GM12878 (cell line): ENCODE measurements at regions not wholly inside any gene's neighbourhood (a gene's known extent, or its start where the extent isn't known, plus 50 kb on each side); places are given as distances from the start of the nearest gene placed in this dataset.

Experiments used
- ATAC-seq: fragments of 200-7000 bp; cut with Tn5 transposase; 3 replicates; pipeline ENCODE4 v1.9.1; 2020; ENCODE audit warnings: mild to moderate bottlenecking, moderate library complexity
- BruUV-seq: library from RNA; stranded (reverse); fragments of 400-500 nt; replicated peaks from 2 replicates; lab custom pipeline; 2021; lab: Mats Ljungman, UMichigan
- CTCF ChIA-PET: fragments of 300-600 bp; sonication (Branson Sonifier 250); formaldehyde crosslinking; extraction: SDS; loops from one replicate; lab custom pipeline; 2021; ENCODE audit warnings: inconsistent platforms; lab: Yijun Ruan, JAX
- POLR2A ChIA-PET: fragments of 350-600 bp; formaldehyde crosslinking; extraction: SDS; loops from one replicate; lab custom pipeline; 2021; ENCODE audit warnings: inconsistent platforms; lab: Charles Lee
- RAD21 ChIA-PET: fragments of 300-600 bp; sonication (Branson Sonifier 250); formaldehyde crosslinking; loops from one replicate; lab custom pipeline; 2023; ENCODE audit warnings: antibody characterized with exemption; ENCODE audit not compliant: unreplicated experiment; lab: Charles Lee
- SMC1A ChIA-PET: fragments of 300-600 bp; sonication (Branson Sonifier 250); formaldehyde crosslinking; loops from one replicate; lab custom pipeline; 2023; ENCODE audit not compliant: unreplicated experiment, uncharacterized antibody; lab: Charles Lee
- DNase-seq: peaks from one replicate; pipeline ENCODE4 v3.0.0-alpha.2; 2011; ENCODE audit warnings: low read depth, low spot score
- FAIRE-seq: peaks from 3 replicates; lab custom pipeline; 2011; peaks lifted over from hg19 to GRCh38; lab: Jason Lieb, UNC
- H2AFZ ChIP-seq: 2 replicates; pipeline ENCODE4 v1.6.0; 2011; ENCODE audit warnings: low read depth, low read length, control low read depth; ENCODE audit not compliant: control insufficient read depth
- H3K27ac ChIP-seq: 2 replicates; pipeline ENCODE4 v1.5.1; 2011; ENCODE audit warnings: control low read depth; ENCODE audit not compliant: control insufficient read depth, insufficient read depth
- H3K27me3 ChIP-seq, 2 experiments: replicated peaks in 1 of 2; 2 replicates each; pipeline versions ENCODE4 v1.6.0 to v1.6.1; 2011; ENCODE audit warnings: low read length in 1 of 2; ENCODE audit not compliant: control insufficient read depth in 2 of 2, insufficient read depth in 2 of 2
- H3K36me3 ChIP-seq, 2 experiments: 2 replicates each; pipeline ENCODE4 v1.5.1; 2011; ENCODE audit warnings: low read length in 1 of 2; ENCODE audit not compliant: control insufficient read depth in 2 of 2, insufficient read depth in 2 of 2
- H3K4me1 ChIP-seq: 2 replicates; pipeline ENCODE4 v1.6.1; 2011; ENCODE audit warnings: mild to moderate bottlenecking, low read length, moderate library complexity, mixed read lengths; ENCODE audit not compliant: control insufficient read depth, insufficient read depth
- H3K4me2 ChIP-seq: 2 replicates; pipeline ENCODE4 v1.6.0; 2011; ENCODE audit warnings: control low read depth; ENCODE audit not compliant: control insufficient read depth, insufficient read depth
- H3K4me3 ChIP-seq: fragments of 200-600 bp; sonication (generic); 2 replicates; pipeline ENCODE4 v1.5.1; 2016
- H3K79me2 ChIP-seq: 2 replicates; pipeline ENCODE4 v1.6.0; 2011; ENCODE audit warnings: low read length; ENCODE audit not compliant: control insufficient read depth, insufficient read depth
- H3K9ac ChIP-seq: 2 replicates; pipeline ENCODE4 v1.8.0; 2011; ENCODE audit warnings: low read length, control low read depth, mixed read lengths; ENCODE audit not compliant: control insufficient read depth, insufficient read depth
- H3K9me3 ChIP-seq: replicated peaks from 3 replicates; pipeline ENCODE4 v1.5.1; 2011; ENCODE audit warnings: mild to moderate bottlenecking, low read length; ENCODE audit not compliant: control insufficient read depth, insufficient read depth
- H4K20me1 ChIP-seq: 2 replicates; pipeline ENCODE4 v1.6.0; 2011; ENCODE audit not compliant: control insufficient read depth, insufficient read depth
- BCL11A ChIP-seq: IDR thresholded peaks from 2 replicates; pipeline ENCODE4 v1.6.1; 2011; ENCODE audit warnings: low read depth, low read length
- FOS ChIP-seq: IDR thresholded peaks from 3 replicates; pipeline ENCODE4 v1.6.1; 2011; ENCODE audit warnings: borderline replicate concordance; ENCODE audit not compliant: insufficient read length; ENCODE audit errors: extremely low read depth
- JUNB ChIP-seq: IDR thresholded peaks from 2 replicates; pipeline ENCODE4 v1.6.1; 2016; ENCODE audit warnings: antibody characterized with exemption, mild to moderate bottlenecking
- JUND ChIP-seq: IDR thresholded peaks from 2 replicates; pipeline ENCODE4 v1.6.1; 2012; ENCODE audit warnings: low read depth, mild to moderate bottlenecking, low read length, improper control_type of control experiment, moderate library complexity
- MYB ChIP-seq: fragments of 150-350 bp; IDR thresholded peaks from 2 replicates; pipeline ENCODE4 v1.6.1; 2014; ENCODE audit warnings: mild to moderate bottlenecking, low read depth, low read length, borderline replicate concordance
- NFIC ChIP-seq: IDR thresholded peaks from 2 replicates; pipeline ENCODE4 v1.6.1; 2012; ENCODE audit warnings: low read depth, mild to moderate bottlenecking, inconsistent platforms, low read length, moderate library complexity
- NR2C2 ChIP-seq: IDR thresholded peaks from 2 replicates; pipeline ENCODE4 v1.6.1; 2011; ENCODE audit warnings: borderline replicate concordance, low read depth; ENCODE audit not compliant: control insufficient read depth, insufficient read length
- PBX3 ChIP-seq: IDR thresholded peaks from 2 replicates; pipeline ENCODE4 v1.6.1; 2011; ENCODE audit warnings: mild to moderate bottlenecking, low read depth, low read length, moderate library complexity; ENCODE audit not compliant: insufficient replicate concordance
- RELA ChIP-seq: fragments of 450-650 bp; IDR thresholded peaks from 2 replicates; pipeline ENCODE4 v1.8.0; 2014; ENCODE audit warnings: borderline replicate concordance; ENCODE audit not compliant: partially characterized antibody
- RUNX3 ChIP-seq: IDR thresholded peaks from 2 replicates; pipeline ENCODE4 v1.6.1; 2012; ENCODE audit warnings: low read length, inconsistent platforms
- SRF ChIP-seq, 2 experiments: IDR thresholded peaks; 2 replicates each; pipeline ENCODE4 v1.6.1; 2011; ENCODE audit warnings: low read depth in 2 of 2, low read length in 2 of 2, mild to moderate bottlenecking in 1 of 2, moderate library complexity in 1 of 2
- TCF3 ChIP-seq: IDR thresholded peaks from 2 replicates; pipeline ENCODE4 v1.6.1; 2012; ENCODE audit warnings: low read depth, mild to moderate bottlenecking, low read length, borderline replicate concordance; ENCODE audit not compliant: insufficient read depth
- ZNF24 ChIP-seq: fragments of 450-650 bp; IDR thresholded peaks from 2 replicates; pipeline ENCODE4 v1.6.1; 2017; ENCODE audit warnings: antibody characterized with exemption, mild to moderate bottlenecking
- WGBS: methylation state at CpG from one replicate; pipeline ENCODE4 v1.1.6; 2016; ENCODE audit warnings: low lambda C conversion rate; ENCODE audit not compliant: insufficient replicate concordance, insufficient coverage; ENCODE audit errors: missing lambda C conversion rate; 5-methylcytosine and 5-hydroxymethylcytosine counted together
- in situ Hi-C: fragments of 300-500 bp; cut with MboI; formaldehyde crosslinking; loops from 9 replicates; pipeline ENCODE4 v1.14.3; 2018; ENCODE audit warnings: mixed read lengths
- intact Hi-C: fragments of 100-400 bp; cut with micrococcal nuclease; formaldehyde crosslinking; loops from one replicate; pipeline ENCODE4 v1.14.2; 2022; ENCODE audit not compliant: unreplicated experiment
- TF ChIP-seq, protein P1 (sequence below): fragments of 450-650 bp; formaldehyde crosslinking; IDR thresholded peaks from 2 replicates; pipeline ENCODE4 v1.5.0; 2022; ENCODE audit warnings: mild to moderate bottlenecking, missing genetic modification characterization
- TF ChIP-seq, protein P2 (sequence below): IDR thresholded peaks from 2 replicates; pipeline ENCODE4 v1.6.1; 2012; ENCODE audit warnings: improper control_type of control experiment, low read depth, low read length; ENCODE audit not compliant: insufficient replicate concordance

GRCh38 chr21:27108701-27109100, 141.8 kb upstream of the ADAMTS5 start (continued):
- TF ChIP-seq SRF (IDR thresholded peaks at IDR 0.05; ENCODE audit: low read depth in 2 of 2, low read length in 2 of 2) (no peak), ZNF24 (no peak), PBX3 (no peak), NFIC (no peak), RUNX3 (no peak), FOS (no peak), NR2C2 (no peak)
- TF ChIP-seq, protein P1, sequence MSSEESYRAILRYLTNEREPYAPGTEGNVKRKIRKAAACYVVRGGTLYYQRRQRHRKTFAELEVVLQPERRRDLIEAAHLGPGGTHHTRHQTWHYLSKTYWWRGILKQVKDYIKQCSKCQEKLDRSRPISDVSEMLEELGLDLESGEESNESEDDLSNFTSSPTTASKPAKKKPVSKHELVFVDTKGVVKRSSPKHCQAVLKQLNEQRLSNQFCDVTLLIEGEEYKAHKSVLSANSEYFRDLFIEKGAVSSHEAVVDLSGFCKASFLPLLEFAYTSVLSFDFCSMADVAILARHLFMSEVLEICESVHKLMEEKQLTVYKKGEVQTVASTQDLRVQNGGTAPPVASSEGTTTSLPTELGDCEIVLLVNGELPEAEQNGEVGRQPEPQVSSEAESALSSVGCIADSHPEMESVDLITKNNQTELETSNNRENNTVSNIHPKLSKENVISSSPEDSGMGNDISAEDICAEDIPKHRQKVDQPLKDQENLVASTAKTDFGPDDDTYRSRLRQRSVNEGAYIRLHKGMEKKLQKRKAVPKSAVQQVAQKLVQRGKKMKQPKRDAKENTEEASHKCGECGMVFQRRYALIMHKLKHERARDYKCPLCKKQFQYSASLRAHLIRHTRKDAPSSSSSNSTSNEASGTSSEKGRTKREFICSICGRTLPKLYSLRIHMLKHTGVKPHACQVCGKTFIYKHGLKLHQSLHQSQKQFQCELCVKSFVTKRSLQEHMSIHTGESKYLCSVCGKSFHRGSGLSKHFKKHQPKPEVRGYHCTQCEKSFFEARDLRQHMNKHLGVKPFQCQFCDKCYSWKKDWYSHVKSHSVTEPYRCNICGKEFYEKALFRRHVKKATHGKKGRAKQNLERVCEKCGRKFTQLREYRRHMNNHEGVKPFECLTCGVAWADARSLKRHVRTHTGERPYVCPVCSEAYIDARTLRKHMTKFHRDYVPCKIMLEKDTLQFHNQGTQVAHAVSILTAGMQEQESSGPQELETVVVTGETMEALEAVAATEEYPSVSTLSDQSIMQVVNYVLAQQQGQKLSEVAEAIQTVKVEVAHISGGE (CRISPR knock-in tag) = no peak

DNA sequence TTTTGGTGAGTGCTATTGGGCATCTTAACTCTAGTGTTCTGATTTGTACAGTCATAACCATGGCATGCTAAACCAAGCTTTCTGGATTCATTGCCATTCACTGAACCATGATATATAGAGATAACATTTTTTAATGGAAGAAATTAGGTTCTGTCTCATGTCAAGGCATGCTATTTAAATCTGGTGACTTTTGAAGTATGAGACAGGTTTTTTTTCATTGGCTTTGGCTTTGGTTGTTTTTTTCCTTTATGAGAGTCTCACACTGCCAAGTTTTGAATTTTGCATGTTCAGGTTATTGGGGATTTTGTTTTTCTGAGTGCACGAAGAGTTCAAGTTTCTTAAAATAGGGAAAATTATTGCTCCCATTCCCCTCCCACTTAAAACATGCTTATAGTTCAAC, 141.3 kb upstream of the ADAMTS5 start:
- Histone ChIP-seq H3K9me3 (no peaks in the 10 kb centered on the region), H2AFZ (no peak overlapping the region), H3K9ac (no peak overlapping the region), H3K79me2 (no peaks in the 10 kb centered on the region), H3K27ac (no peak overlapping the region), H3K4me3 (no peak overlapping the region), H3K4me1 (no peaks in the 10 kb centered on the region), H3K27me3 (no peaks in the 10 kb centered on the region), H4K20me1 (no peaks in the 10 kb centered on the region), H3K4me2 (no peak overlapping the region), H3K36me3 (no peaks in the 10 kb centered on the region)
- intact Hi-C loops = no loop called here
- DNase-seq (no peak), ATAC-seq (no peak), FAIRE-seq (no peak)
- POLR2A ChIA-PET = no interaction called here
- BruUV-seq = no TSS peak
- 0% methylated on average over 1 of the region's 1 CpG for WGBS
- RAD21 ChIA-PET = no interaction called here
- in situ Hi-C loops = no loop called here
- SMC1A ChIA-PET = no interaction called here
- CTCF ChIA-PET = no interaction called here
- no peak for TF ChIP-seq BCL11A
- TF ChIP-seq, protein P2, sequence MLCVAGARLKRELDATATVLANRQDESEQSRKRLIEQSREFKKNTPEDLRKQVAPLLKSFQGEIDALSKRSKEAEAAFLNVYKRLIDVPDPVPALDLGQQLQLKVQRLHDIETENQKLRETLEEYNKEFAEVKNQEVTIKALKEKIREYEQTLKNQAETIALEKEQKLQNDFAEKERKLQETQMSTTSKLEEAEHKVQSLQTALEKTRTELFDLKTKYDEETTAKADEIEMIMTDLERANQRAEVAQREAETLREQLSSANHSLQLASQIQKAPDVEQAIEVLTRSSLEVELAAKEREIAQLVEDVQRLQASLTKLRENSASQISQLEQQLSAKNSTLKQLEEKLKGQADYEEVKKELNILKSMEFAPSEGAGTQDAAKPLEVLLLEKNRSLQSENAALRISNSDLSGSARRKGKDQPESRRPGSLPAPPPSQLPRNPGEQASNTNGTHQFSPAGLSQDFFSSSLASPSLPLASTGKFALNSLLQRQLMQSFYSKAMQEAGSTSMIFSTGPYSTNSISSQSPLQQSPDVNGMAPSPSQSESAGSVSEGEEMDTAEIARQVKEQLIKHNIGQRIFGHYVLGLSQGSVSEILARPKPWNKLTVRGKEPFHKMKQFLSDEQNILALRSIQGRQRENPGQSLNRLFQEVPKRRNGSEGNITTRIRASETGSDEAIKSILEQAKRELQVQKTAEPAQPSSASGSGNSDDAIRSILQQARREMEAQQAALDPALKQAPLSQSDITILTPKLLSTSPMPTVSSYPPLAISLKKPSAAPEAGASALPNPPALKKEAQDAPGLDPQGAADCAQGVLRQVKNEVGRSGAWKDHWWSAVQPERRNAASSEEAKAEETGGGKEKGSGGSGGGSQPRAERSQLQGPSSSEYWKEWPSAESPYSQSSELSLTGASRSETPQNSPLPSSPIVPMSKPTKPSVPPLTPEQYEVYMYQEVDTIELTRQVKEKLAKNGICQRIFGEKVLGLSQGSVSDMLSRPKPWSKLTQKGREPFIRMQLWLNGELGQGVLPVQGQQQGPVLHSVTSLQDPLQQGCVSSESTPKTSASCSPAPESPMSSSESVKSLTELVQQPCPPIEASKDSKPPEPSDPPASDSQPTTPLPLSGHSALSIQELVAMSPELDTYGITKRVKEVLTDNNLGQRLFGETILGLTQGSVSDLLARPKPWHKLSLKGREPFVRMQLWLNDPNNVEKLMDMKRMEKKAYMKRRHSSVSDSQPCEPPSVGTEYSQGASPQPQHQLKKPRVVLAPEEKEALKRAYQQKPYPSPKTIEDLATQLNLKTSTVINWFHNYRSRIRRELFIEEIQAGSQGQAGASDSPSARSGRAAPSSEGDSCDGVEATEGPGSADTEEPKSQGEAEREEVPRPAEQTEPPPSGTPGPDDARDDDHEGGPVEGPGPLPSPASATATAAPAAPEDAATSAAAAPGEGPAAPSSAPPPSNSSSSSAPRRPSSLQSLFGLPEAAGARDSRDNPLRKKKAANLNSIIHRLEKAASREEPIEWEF = no peak
- TF ChIP-seq TCF3 = no peak
- no peak for TF ChIP-seq RELA
- no peak for TF ChIP-seq MYB
- TF ChIP-seq FOS = no peak
- no peak for TF ChIP-seq JUNB
- TF ChIP-seq JUND = no peak
